ENCODE measurements at regions not wholly inside any gene's neighbourhood (a gene's known extent, or its start where the extent isn't known, plus 50 kb on each side); places are given as distances from the start of the nearest gene placed in this dataset.

DNA sequence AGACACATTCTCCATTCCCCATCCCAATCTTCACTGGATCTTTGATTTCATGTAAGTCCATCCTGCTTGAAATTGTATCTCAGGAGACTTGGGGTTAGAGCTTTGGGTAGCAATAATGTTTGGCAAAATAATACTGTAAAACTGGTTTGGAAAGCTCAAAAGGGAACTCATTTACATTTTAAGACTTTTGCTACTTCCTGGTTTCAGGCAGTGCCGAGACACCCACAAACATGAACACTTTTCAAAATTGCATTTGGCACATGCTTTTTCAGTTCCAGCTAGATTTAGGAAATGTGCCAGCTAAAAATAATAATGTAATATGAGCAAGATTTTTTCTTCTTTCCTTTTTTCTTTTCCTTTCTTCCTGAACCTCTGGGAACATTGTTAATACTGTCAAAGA is 145.7 kb upstream of the CBLB start:
- TF ChIP-seq, protein P1, sequence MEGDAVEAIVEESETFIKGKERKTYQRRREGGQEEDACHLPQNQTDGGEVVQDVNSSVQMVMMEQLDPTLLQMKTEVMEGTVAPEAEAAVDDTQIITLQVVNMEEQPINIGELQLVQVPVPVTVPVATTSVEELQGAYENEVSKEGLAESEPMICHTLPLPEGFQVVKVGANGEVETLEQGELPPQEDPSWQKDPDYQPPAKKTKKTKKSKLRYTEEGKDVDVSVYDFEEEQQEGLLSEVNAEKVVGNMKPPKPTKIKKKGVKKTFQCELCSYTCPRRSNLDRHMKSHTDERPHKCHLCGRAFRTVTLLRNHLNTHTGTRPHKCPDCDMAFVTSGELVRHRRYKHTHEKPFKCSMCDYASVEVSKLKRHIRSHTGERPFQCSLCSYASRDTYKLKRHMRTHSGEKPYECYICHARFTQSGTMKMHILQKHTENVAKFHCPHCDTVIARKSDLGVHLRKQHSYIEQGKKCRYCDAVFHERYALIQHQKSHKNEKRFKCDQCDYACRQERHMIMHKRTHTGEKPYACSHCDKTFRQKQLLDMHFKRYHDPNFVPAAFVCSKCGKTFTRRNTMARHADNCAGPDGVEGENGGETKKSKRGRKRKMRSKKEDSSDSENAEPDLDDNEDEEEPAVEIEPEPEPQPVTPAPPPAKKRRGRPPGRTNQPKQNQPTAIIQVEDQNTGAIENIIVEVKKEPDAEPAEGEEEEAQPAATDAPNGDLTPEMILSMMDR (IDR thresholded peaks at IDR 0.05): no peak
- no peak for TF ChIP-seq POLR2A (IDR thresholded peaks at IDR 0.05)

Measured in body of pancreas (tissue), 4 donors.